GM12878 (cell line): ENCODE measurements at regions not wholly inside any gene's neighbourhood (a gene's known extent, or its start where the extent isn't known, plus 50 kb on each side); places are given as distances from the start of the nearest gene placed in this dataset.

Experiments
- ATAC-seq: fragments of 200-7000 bp; cut with Tn5 transposase; 3 replicates; pipeline ENCODE4 v1.9.1; 2020; ENCODE audit warnings: mild to moderate bottlenecking, moderate library complexity
- BruUV-seq: library from RNA; stranded (reverse); fragments of 400-500 nt; replicated peaks from 2 replicates; lab custom pipeline; 2021; lab: Mats Ljungman, UMichigan
- CTCF ChIA-PET: fragments of 300-600 bp; sonication (Branson Sonifier 250); formaldehyde crosslinking; extraction: SDS; loops from one replicate; lab custom pipeline; 2021; ENCODE audit warnings: inconsistent platforms; lab: Yijun Ruan, JAX
- POLR2A ChIA-PET: fragments of 350-600 bp; formaldehyde crosslinking; extraction: SDS; loops from one replicate; lab custom pipeline; 2021; ENCODE audit warnings: inconsistent platforms; lab: Charles Lee
- RAD21 ChIA-PET: fragments of 300-600 bp; sonication (Branson Sonifier 250); formaldehyde crosslinking; loops from one replicate; lab custom pipeline; 2023; ENCODE audit warnings: antibody characterized with exemption; ENCODE audit not compliant: unreplicated experiment; lab: Charles Lee
- SMC1A ChIA-PET: fragments of 300-600 bp; sonication (Branson Sonifier 250); formaldehyde crosslinking; loops from one replicate; lab custom pipeline; 2023; ENCODE audit not compliant: unreplicated experiment, uncharacterized antibody; lab: Charles Lee
- DNase-seq: peaks from one replicate; pipeline ENCODE4 v3.0.0-alpha.2; 2011; ENCODE audit warnings: low read depth, low spot score
- FAIRE-seq: peaks from 3 replicates; lab custom pipeline; 2011; peaks lifted over from hg19 to GRCh38; lab: Jason Lieb, UNC
- H2AFZ ChIP-seq: 2 replicates; pipeline ENCODE4 v1.6.0; 2011; ENCODE audit warnings: low read depth, low read length, control low read depth; ENCODE audit not compliant: control insufficient read depth
- H3K27ac ChIP-seq: 2 replicates; pipeline ENCODE4 v1.5.1; 2011; ENCODE audit warnings: control low read depth; ENCODE audit not compliant: control insufficient read depth, insufficient read depth
- H3K27me3 ChIP-seq, 2 experiments: replicated peaks in 1 of 2; 2 replicates each; pipeline versions ENCODE4 v1.6.0 to v1.6.1; 2011; ENCODE audit warnings: low read length in 1 of 2; ENCODE audit not compliant: control insufficient read depth in 2 of 2, insufficient read depth in 2 of 2
- H3K36me3 ChIP-seq, 2 experiments: 2 replicates each; pipeline ENCODE4 v1.5.1; 2011; ENCODE audit warnings: low read length in 1 of 2; ENCODE audit not compliant: control insufficient read depth in 2 of 2, insufficient read depth in 2 of 2
- H3K4me1 ChIP-seq: 2 replicates; pipeline ENCODE4 v1.6.1; 2011; ENCODE audit warnings: mild to moderate bottlenecking, low read length, moderate library complexity, mixed read lengths; ENCODE audit not compliant: control insufficient read depth, insufficient read depth
- H3K4me2 ChIP-seq: 2 replicates; pipeline ENCODE4 v1.6.0; 2011; ENCODE audit warnings: control low read depth; ENCODE audit not compliant: control insufficient read depth, insufficient read depth
- H3K4me3 ChIP-seq: fragments of 200-600 bp; sonication (generic); 2 replicates; pipeline ENCODE4 v1.5.1; 2016
- H3K79me2 ChIP-seq: 2 replicates; pipeline ENCODE4 v1.6.0; 2011; ENCODE audit warnings: low read length; ENCODE audit not compliant: control insufficient read depth, insufficient read depth
- H3K9ac ChIP-seq: 2 replicates; pipeline ENCODE4 v1.8.0; 2011; ENCODE audit warnings: low read length, control low read depth, mixed read lengths; ENCODE audit not compliant: control insufficient read depth, insufficient read depth
- H3K9me3 ChIP-seq: replicated peaks from 3 replicates; pipeline ENCODE4 v1.5.1; 2011; ENCODE audit warnings: mild to moderate bottlenecking, low read length; ENCODE audit not compliant: control insufficient read depth, insufficient read depth
- H4K20me1 ChIP-seq: 2 replicates; pipeline ENCODE4 v1.6.0; 2011; ENCODE audit not compliant: control insufficient read depth, insufficient read depth
- ASH2L ChIP-seq: fragments of 300-600, 200-600 bp; sonication (generic); IDR thresholded peaks from 2 replicates; pipeline ENCODE4 v1.6.1; 2017; ENCODE audit warnings: low read depth, mild to moderate bottlenecking, borderline replicate concordance
- CHD1 ChIP-seq: IDR thresholded peaks from 2 replicates; pipeline ENCODE4 v1.6.1; 2012; ENCODE audit warnings: low read depth, low read length, improper control_type of control experiment
- CREB1 ChIP-seq: IDR thresholded peaks from 2 replicates; pipeline ENCODE4 v1.6.1; 2012; ENCODE audit warnings: low read depth, mild to moderate bottlenecking, inconsistent platforms
- E2F4 ChIP-seq: IDR thresholded peaks from 2 replicates; pipeline ENCODE4 v1.6.1; 2012; ENCODE audit warnings: low read depth, low read length, improper control_type of control experiment
- EED ChIP-seq: sonication (generic); IDR thresholded peaks from 2 replicates; pipeline ENCODE4 v1.6.1; 2016; ENCODE audit warnings: antibody characterized with exemption, low read depth
- EP300 ChIP-seq, 2 experiments: fragments of 150-350 bp in 1 of 2; IDR thresholded peaks; 2 replicates each; pipeline ENCODE4 v1.6.1; 2011 to 2012; ENCODE audit warnings: low read depth in 2 of 2, low read length in 2 of 2, borderline replicate concordance in 1 of 2, improper control_type of control experiment in 1 of 2, inconsistent platforms in 1 of 2; ENCODE audit not compliant: control insufficient read depth in 1 of 2
- MTA3 ChIP-seq: IDR thresholded peaks from 2 replicates; pipeline ENCODE4 v1.6.1; 2012; ENCODE audit warnings: low read length, inconsistent platforms, borderline replicate concordance
- NFYB ChIP-seq: IDR thresholded peaks from 2 replicates; pipeline ENCODE4 v1.6.1; 2011; ENCODE audit warnings: low read depth, mild to moderate bottlenecking, low read length, improper control_type of control experiment, moderate library complexity; ENCODE audit not compliant: insufficient read depth
- PKNOX1 ChIP-seq: fragments of 450-650 bp; IDR thresholded peaks from 2 replicates; pipeline ENCODE4 v1.6.1; 2016; ENCODE audit warnings: mild to moderate bottlenecking
- POLR2A ChIP-seq: IDR thresholded peaks from 2 replicates; pipeline ENCODE4 v1.6.1; 2011; ENCODE audit warnings: low read depth, mild to moderate bottlenecking, low read length
- RELB ChIP-seq: fragments of 450-650 bp; IDR thresholded peaks from 2 replicates; pipeline ENCODE4 v1.6.1; 2017; ENCODE audit warnings: low read depth, mild to moderate bottlenecking, moderate library complexity
- RFX5 ChIP-seq: IDR thresholded peaks from 2 replicates; pipeline ENCODE4 v1.6.1; 2011; ENCODE audit warnings: low read depth, low read length, improper control_type of control experiment
- SREBF1 ChIP-seq: IDR thresholded peaks from 2 replicates; pipeline ENCODE4 v1.6.1; 2012; ENCODE audit warnings: mild to moderate bottlenecking, low read length
- SREBF2 ChIP-seq: IDR thresholded peaks from 2 replicates; pipeline ENCODE4 v1.6.1; 2012; ENCODE audit warnings: mild to moderate bottlenecking, low read length
- TBL1XR1 ChIP-seq: IDR thresholded peaks from 2 replicates; pipeline ENCODE4 v1.6.1; 2012; ENCODE audit warnings: low read depth, low read length, improper control_type of control experiment
- WGBS: methylation state at CpG from one replicate; pipeline ENCODE4 v1.1.6; 2016; ENCODE audit warnings: low lambda C conversion rate; ENCODE audit not compliant: insufficient replicate concordance, insufficient coverage; ENCODE audit errors: missing lambda C conversion rate; 5-methylcytosine and 5-hydroxymethylcytosine counted together
- in situ Hi-C: fragments of 300-500 bp; cut with MboI; formaldehyde crosslinking; loops from 9 replicates; pipeline ENCODE4 v1.14.3; 2018; ENCODE audit warnings: mixed read lengths
- intact Hi-C: fragments of 100-400 bp; cut with micrococcal nuclease; formaldehyde crosslinking; loops from one replicate; pipeline ENCODE4 v1.14.2; 2022; ENCODE audit not compliant: unreplicated experiment

- ChIA-PET RAD21 (no interaction called here), POLR2A (no interaction called here), SMC1A (interaction anchor here (1.0 to 1.5 kb wide), 2 partner anchors 10 to 351 kb away, joined by 3 to 4 read pairs; no protein-coding TSS in a partner anchor), CTCF (interaction anchor here (1.0 kb wide), 1 partner anchor 10 kb away, joined by 3 read pairs; no protein-coding TSS in a partner anchor)
- Histone ChIP-seq H3K79me2 (no peaks in the 10 kb centered on the region), H4K20me1 (no peaks in the 10 kb centered on the region), H3K4me1 (no peaks in the 10 kb centered on the region), H2AFZ (no peak overlapping the region), H3K4me2 (no peak overlapping the region), H3K27me3 (no peaks in the 10 kb centered on the region; a peak in 2 of 4 replicates), H3K9me3 (no peaks in the 10 kb centered on the region), H3K4me3 (no peak overlapping the region), H3K27ac (no peak overlapping the region), H3K9ac (no peak overlapping the region), H3K36me3 (no peaks in the 10 kb centered on the region; a peak in 1 of 4 replicates)
- ATAC-seq (no peak), FAIRE-seq (no peak), DNase-seq (no peak)
- TF ChIP-seq SREBF2 (no peak), MTA3 (no peak), NFYB (no peak), E2F4 (no peak), POLR2A (no peak), RELB (no peak), CREB1 (no peak), PKNOX1 (no peak), ASH2L (no peak), SREBF1 (no peak), TBL1XR1 (no peak), RFX5 (no peak), EED (no peak), CHD1 (no peak), EP300 (IDR thresholded peaks at IDR 0.05; ENCODE audit: borderline replicate concordance in 1 of 2, control insufficient read depth in 1 of 2, low read depth in 2 of 2, low read length in 2 of 2) (no peak)
- WGBS = 0% methylated on average over 2 of the region's 2 CpGs
- intact Hi-C loops (no loop called here), in situ Hi-C loops (no loop called here)
- no TSS peak for BruUV-seq
Observed at GRCh38 chr2:200129721-200130462, 174.5 kb downstream of the MAIP1 start.
